Osteoblast (primary cell): ENCODE measurements at regions not wholly inside any gene's neighbourhood (a gene's known extent, or its start where the extent isn't known, plus 50 kb on each side); places are given as distances from the start of the nearest gene placed in this dataset.
A peak's percentile ranks its signal among the peaks of the same experiment; 100 is the strongest.

ENCODE experiments used
- DNase-seq: peaks from one replicate; pipeline ENCODE4 v3.0.0; 2011; ENCODE audit warnings: low spot score, mixed read lengths; ENCODE audit not compliant: insufficient read length; ENCODE audit errors: missing footprints
- H2AFZ ChIP-seq: 2 replicates; pipeline ENCODE4 v1.6.0; 2011; ENCODE audit warnings: mild to moderate bottlenecking, low read length
- H3K27ac ChIP-seq: 2 replicates; pipeline ENCODE4 v1.5.1; 2011; ENCODE audit warnings: mild to moderate bottlenecking, low read depth, low read length, moderate library complexity
- H3K27me3 ChIP-seq: 2 replicates; pipeline ENCODE4 v1.6.0; 2012; ENCODE audit warnings: mild to moderate bottlenecking, control low read depth, inconsistent platforms, low read length, moderate library complexity; ENCODE audit not compliant: insufficient read depth
- H3K36me3 ChIP-seq: 2 replicates; pipeline ENCODE4 v1.5.1; 2011; ENCODE audit warnings: mild to moderate bottlenecking, low read length, control low read depth, moderate library complexity; ENCODE audit not compliant: insufficient read depth
- H3K4me1 ChIP-seq: 2 replicates; pipeline ENCODE4 v1.5.1; 2011; ENCODE audit warnings: mild to moderate bottlenecking, low read length, control low read depth, moderate library complexity; ENCODE audit not compliant: insufficient read depth
- H3K4me2 ChIP-seq: 2 replicates; pipeline ENCODE4 v1.6.0; 2011; ENCODE audit warnings: mild to moderate bottlenecking, low read length; ENCODE audit not compliant: insufficient read depth
- H3K4me3 ChIP-seq: fragments of 200-600 bp; sonication (generic); 3 replicates; pipeline ENCODE4 v1.5.1; 2012; ENCODE audit warnings: mild to moderate bottlenecking, low read length, inconsistent platforms; ENCODE audit not compliant: insufficient read depth
- H3K79me2 ChIP-seq: 2 replicates; pipeline ENCODE4 v1.6.0; 2012; ENCODE audit warnings: mild to moderate bottlenecking, low read length, control low read depth, inconsistent platforms; ENCODE audit not compliant: insufficient read depth
- H3K9me3 ChIP-seq: 2 replicates; pipeline ENCODE4 v1.5.1; 2011; ENCODE audit warnings: low read depth, low read length, control low read depth
- H4K20me1 ChIP-seq: 2 replicates; pipeline ENCODE4 v1.6.0; 2012; ENCODE audit warnings: mild to moderate bottlenecking, low read length, control low read depth; ENCODE audit not compliant: insufficient read depth
- CTCF ChIP-seq: IDR thresholded peaks from 2 replicates; pipeline ENCODE4 v1.5.1; 2011; ENCODE audit warnings: mild to moderate bottlenecking, low read depth, low read length, moderate library complexity; ENCODE audit errors: extremely low read depth

- Histone ChIP-seq H4K20me1 (no peaks in the 10 kb centered on the region), H3K36me3 (peaks cover 2% of the 10 kb centered on the region), H3K4me1 (no peaks in the 10 kb centered on the region), H2AFZ (peak overlapping the region; percentile 45), H3K9me3 (no peaks in the 10 kb centered on the region), H3K27ac (no peak overlapping the region), H3K4me2 (no peak overlapping the region), H3K27me3 (no peaks in the 10 kb centered on the region), H3K79me2 (no peaks in the 10 kb centered on the region), H3K4me3 (no peak overlapping the region)
- peak; percentile 41 for DNase-seq
- TF ChIP-seq CTCF = no peak
Observed at GRCh38 chr20:58583586-58583985, 67.5 kb upstream of the STX16 start.

- Histone ChIP-seq H3K4me2 (no peak overlapping the region), H3K36me3 (peaks cover 2% of the 10 kb centered on the region), H4K20me1 (no peaks in the 10 kb centered on the region), H3K4me3 (no peak overlapping the region), H3K27ac (no peak overlapping the region), H3K79me2 (no peaks in the 10 kb centered on the region), H3K4me1 (no peaks in the 10 kb centered on the region), H3K9me3 (no peaks in the 10 kb centered on the region), H3K27me3 (no peaks in the 10 kb centered on the region), H2AFZ (peak overlapping the region; percentile 45)
- no peak for TF ChIP-seq CTCF
- DNase-seq = peak; percentile 68
Observed at GRCh38 chr20:58583176-58583575, 67.9 kb upstream of the STX16 start.

GRCh38 chr20:58580474-58580835, 65.3 kb upstream of the APCDD1L start:
- H3K27me3 ChIP-seq = no peaks in the 10 kb centered on the region
- H3K4me1 ChIP-seq = no peaks in the 10 kb centered on the region
- no peak overlapping the region for H2AFZ ChIP-seq
- no peak overlapping the region for H3K4me2 ChIP-seq
- no peaks in the 10 kb centered on the region for H4K20me1 ChIP-seq
- no peaks in the 10 kb centered on the region for H3K9me3 ChIP-seq
- TF ChIP-seq CTCF = no peak
- H3K4me3 ChIP-seq = no peak overlapping the region
- no peaks in the 10 kb centered on the region for H3K79me2 ChIP-seq
- H3K27ac ChIP-seq = no peak overlapping the region
- no peak for DNase-seq
- peaks cover 2% of the 10 kb centered on the region for H3K36me3 ChIP-seq

- Histone ChIP-seq H3K36me3 (peaks cover 2% of the 10 kb centered on the region), H3K27ac (no peak overlapping the region), H3K27me3 (no peaks in the 10 kb centered on the region), H3K4me2 (no peak overlapping the region), H4K20me1 (no peaks in the 10 kb centered on the region), H2AFZ (no peak overlapping the region), H3K4me1 (no peaks in the 10 kb centered on the region), H3K9me3 (no peaks in the 10 kb centered on the region), H3K79me2 (no peaks in the 10 kb centered on the region), H3K4me3 (no peak overlapping the region)
- DNase-seq = no peak
- TF ChIP-seq CTCF = no peak
Observed at GRCh38 chr20:58579819-58580473, 64.7 kb upstream of the APCDD1L start.
